ENCODE measurements at regions not wholly inside any gene's neighbourhood (a gene's known extent, or its start where the extent isn't known, plus 50 kb on each side); places are given as distances from the start of the nearest gene placed in this dataset.
A peak's percentile ranks its signal among the peaks of the same experiment; 100 is the strongest.
"Not testable (repeated sequence)": the region's sequence is repeated elsewhere in the genome, so short reads cannot be mapped to it uniquely, and the experiment has no call there.

GRCh38 chr17:72372185-72372584, 251.4 kb downstream of the SOX9 start:
- DNase-seq = no peak

- DNase-seq = peak; percentile 96
Observed at GRCh38 chr17:72373910-72374741, 253.3 kb downstream of the SOX9 start.

- peak; percentile 68 for DNase-seq
Observed at GRCh38 chr17:72376526-72377345, 255.9 kb downstream of the SOX9 start.

- no peak for DNase-seq
Observed at GRCh38 chr17:72378414-72379390, 257.9 kb downstream of the SOX9 start.

GRCh38 chr17:72379516-72379915, 258.7 kb downstream of the SOX9 start:
- no peak for DNase-seq

GRCh38 chr17:72380120-72380519, 259.3 kb downstream of the SOX9 start:
- DNase-seq = no peak

- DNase-seq = no peak
Observed at GRCh38 chr17:72380737-72381136, 259.9 kb downstream of the SOX9 start.

- no peak for DNase-seq
Observed at GRCh38 chr17:72381597-72382397, 261.0 kb downstream of the SOX9 start.

GRCh38 chr17:72382971-72383722, 262.3 kb downstream of the SOX9 start:
- DNase-seq = no peak

GRCh38 chr17:72385475-72385874, 264.7 kb downstream of the SOX9 start:
- DNase-seq = no peak

- not testable (repeated sequence) for DNase-seq
Observed at GRCh38 chr17:72386173-72386572, 265.4 kb downstream of the SOX9 start.

GRCh38 chr17:72386619-72387237, 265.9 kb downstream of the SOX9 start:
- no peak for DNase-seq

GRCh38 chr17:72387487-72387886, 266.7 kb downstream of the SOX9 start:
- DNase-seq = no peak

GRCh38 chr17:72387969-72388368, 267.1 kb downstream of the SOX9 start:
- DNase-seq = no peak

- DNase-seq = peak; percentile 53
Observed at GRCh38 chr17:72388765-72389473, 268.1 kb downstream of the SOX9 start.

GRCh38 chr17:72390675-72391508, 270.1 kb downstream of the SOX9 start:
- DNase-seq = no peak

GRCh38 chr17:72392056-72393010, 271.5 kb downstream of the SOX9 start:
- DNase-seq = no peak

GRCh38 chr17:72393553-72393952, 272.7 kb downstream of the SOX9 start:
- DNase-seq = no peak
